ENCODE measurements at regions not wholly inside any gene's neighbourhood (a gene's known extent, or its start where the extent isn't known, plus 50 kb on each side); places are given as distances from the start of the nearest gene placed in this dataset.
A peak's percentile ranks its signal among the peaks of the same experiment; 100 is the strongest.
"Not testable (repeated sequence)": the region's sequence is repeated elsewhere in the genome, so short reads cannot be mapped to it uniquely, and the experiment has no call there.

DNA sequence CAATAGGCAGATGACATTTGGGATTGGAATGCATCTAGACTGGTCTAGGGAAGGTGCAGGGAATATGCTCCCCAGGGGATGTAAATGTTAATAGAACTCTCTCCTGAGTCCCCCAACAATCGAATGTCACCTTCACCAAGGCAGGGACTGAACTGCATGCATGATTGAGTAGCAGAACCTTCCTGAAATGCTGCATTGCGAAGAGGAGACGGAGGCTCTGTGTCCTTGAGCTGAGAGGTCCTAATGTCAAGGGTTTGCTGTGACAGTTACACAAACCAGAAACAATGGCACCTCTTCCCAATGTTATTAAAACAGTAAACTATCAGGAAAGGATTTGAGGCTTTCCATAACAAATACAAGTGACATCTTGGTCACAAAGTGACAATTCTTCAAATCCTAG, 117.5 kb upstream of the SFSWAP start:
- DNase-seq (no peak), ATAC-seq (no peak)
- Mint-ChIP-seq H3K4me3 (no peak overlapping the region), H3K4me1 (peaks cover 11% of the 10 kb centered on the region), H3K9me3 (ENCODE audit: low read depth) (no peaks in the 10 kb centered on the region), H3K36me3 (ENCODE audit: low read depth) (no peaks in the 10 kb centered on the region), H3K27ac (no peak overlapping the region), H3K27me3 (no peaks in the 10 kb centered on the region)
- ChIA-PET CTCF (interaction anchor here (0.7 kb wide), 1 partner anchor 17 kb away, joined by 4 read pairs; no protein-coding TSS in a partner anchor), POLR2A (no interaction called here)
- intact Hi-C loops (cut with DNase I, micrococcal nuclease), result no loop called here

DNA sequence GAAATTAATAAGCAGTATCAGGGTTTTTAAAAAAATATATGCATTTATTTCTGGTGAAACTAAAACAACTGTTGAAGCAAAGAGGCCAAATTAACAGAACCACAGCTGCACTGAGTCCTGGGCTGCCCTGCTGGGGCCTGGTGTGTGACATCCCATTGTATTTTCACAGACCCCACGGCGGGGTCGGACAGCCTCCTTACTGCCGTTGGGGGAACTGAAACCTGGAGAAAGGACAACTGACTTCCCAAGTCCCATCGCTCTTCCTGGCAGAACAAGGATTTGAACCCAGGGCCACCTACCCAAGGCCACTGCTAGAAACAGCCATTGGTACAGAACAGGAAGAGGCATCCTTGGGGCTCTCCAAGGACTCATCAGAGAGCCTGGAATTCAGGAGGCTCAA, 114.8 kb upstream of the SFSWAP start:
- ATAC-seq (no peak), DNase-seq (no peak)
- Mint-ChIP-seq H3K27me3 (no peaks in the 10 kb centered on the region), H3K27ac (no peak overlapping the region), H3K4me1 (peaks cover 11% of the 10 kb centered on the region), H3K9me3 (ENCODE audit: low read depth) (no peaks in the 10 kb centered on the region), H3K4me3 (no peak overlapping the region), H3K36me3 (ENCODE audit: low read depth) (no peaks in the 10 kb centered on the region)
- intact Hi-C loops (cut with DNase I, micrococcal nuclease), result no loop called here
- POLR2A ChIA-PET, result no interaction called here
- CTCF ChIA-PET, result interaction anchor here (0.7 kb wide), 1 partner anchor 240 kb away, joined by 3 read pairs; no protein-coding TSS in a partner anchor

DNA sequence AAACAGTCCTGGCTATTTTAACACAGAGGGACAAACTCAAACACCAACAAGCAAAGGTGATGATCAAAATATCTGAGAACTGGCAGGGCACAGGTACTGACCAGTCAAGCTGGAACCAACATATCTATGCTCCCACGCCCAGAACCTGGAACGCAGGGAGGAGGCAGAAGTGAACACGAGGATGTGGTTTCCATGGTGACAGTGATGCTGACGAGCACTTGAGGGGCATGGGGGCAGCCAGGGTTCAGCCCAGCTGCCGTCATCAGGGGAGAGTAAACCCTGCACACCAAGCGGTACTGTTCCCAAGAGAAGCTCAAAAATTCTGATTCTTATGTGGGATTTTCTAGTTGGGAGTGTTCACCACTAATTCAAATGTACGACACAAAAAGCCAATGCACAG, 113.6 kb upstream of the SFSWAP start:
- no peak for ATAC-seq
- CTCF ChIA-PET, result no interaction called here
- H3K36me3 Mint-ChIP-seq (ENCODE audit: low read depth), result no peaks in the 10 kb centered on the region

DNA sequence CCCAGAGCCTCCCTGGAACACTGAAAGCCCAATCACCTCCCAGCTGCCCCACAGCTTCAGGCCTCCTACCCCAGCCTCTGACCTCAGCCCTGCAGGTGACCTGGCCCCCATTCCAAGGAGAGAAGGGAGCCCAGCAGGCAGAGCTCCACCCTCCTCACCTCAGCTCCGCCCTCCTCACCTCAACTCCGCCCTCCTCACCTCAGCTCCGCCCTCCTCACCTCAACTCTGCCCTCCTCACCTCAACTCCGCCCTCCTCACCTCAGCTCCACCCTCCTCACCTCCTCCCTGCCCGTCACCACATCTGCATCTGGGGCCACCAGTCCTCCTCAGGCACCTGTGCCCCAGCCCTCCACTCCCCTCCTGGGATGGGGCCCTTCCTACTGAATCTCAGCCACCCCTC, 112.2 kb upstream of the SFSWAP start:
- Mint-ChIP-seq H3K4me3 (no peak overlapping the region), H3K27me3 (no peaks in the 10 kb centered on the region), H3K27ac (no peak overlapping the region), H3K36me3 (ENCODE audit: low read depth) (no peaks in the 10 kb centered on the region), H3K9me3 (ENCODE audit: low read depth) (no peaks in the 10 kb centered on the region), H3K4me1 (peaks cover 13% of the 10 kb centered on the region)
- ChIA-PET POLR2A (no interaction called here), CTCF (no interaction called here)
- intact Hi-C loops (cut with DNase I, micrococcal nuclease), result no loop called here
- ATAC-seq (no peak), DNase-seq (peak; percentile 27)

More for the DNA sequence above, 113.6 kb upstream of the SFSWAP start:
- intact Hi-C loops (cut with DNase I, micrococcal nuclease), result no loop called here
- no peak overlapping the region for H3K4me3 Mint-ChIP-seq
- DNase-seq, result no peak
- H3K27me3 Mint-ChIP-seq, result no peaks in the 10 kb centered on the region
- POLR2A ChIA-PET, result no interaction called here
- H3K27ac Mint-ChIP-seq, result no peak overlapping the region
- H3K4me1 Mint-ChIP-seq, result peaks cover 11% of the 10 kb centered on the region
- no peaks in the 10 kb centered on the region for H3K9me3 Mint-ChIP-seq (ENCODE audit: low read depth)

- no peak for DNase-seq
- no peak for ATAC-seq
- Mint-ChIP-seq H3K4me3 (no peak overlapping the region), H3K36me3 (ENCODE audit: low read depth) (no peaks in the 10 kb centered on the region), H3K9me3 (ENCODE audit: low read depth) (no peaks in the 10 kb centered on the region), H3K27me3 (no peaks in the 10 kb centered on the region), H3K4me1 (peaks cover 21% of the 10 kb centered on the region), H3K27ac (no peak overlapping the region)
- intact Hi-C loops (cut with DNase I, micrococcal nuclease), result loop anchor here in 1 of 2 experiments (10.0 kb wide), 1 partner anchor 725 kb away; the partner anchor contains the start of gene RAN
- CTCF ChIA-PET, result no interaction called here
- POLR2A ChIA-PET, result no interaction called here
Measured at GRCh38 chr12:131599190-131600159, 111.4 kb upstream of the SFSWAP start.

GRCh38 chr12:131600160-131600532, 110.7 kb upstream of the SFSWAP start:
- ATAC-seq (no peak), DNase-seq (no peak)
- H3K27me3 Mint-ChIP-seq, result no peaks in the 10 kb centered on the region
- CTCF ChIA-PET, result no interaction called here
- no peaks in the 10 kb centered on the region for H3K36me3 Mint-ChIP-seq (ENCODE audit: low read depth)
- H3K9me3 Mint-ChIP-seq (ENCODE audit: low read depth), result no peaks in the 10 kb centered on the region
- H3K4me1 Mint-ChIP-seq, result peaks cover 27% of the 10 kb centered on the region
- no peak overlapping the region for H3K4me3 Mint-ChIP-seq
- POLR2A ChIA-PET, result no interaction called here
- intact Hi-C loops (cut with DNase I, micrococcal nuclease), result loop anchor here in 1 of 2 experiments (10.0 kb wide), 1 partner anchor 725 kb away; the partner anchor contains the start of gene RAN
- no peak overlapping the region for H3K27ac Mint-ChIP-seq

- H3K4me1 Mint-ChIP-seq, result peaks cover 41% of the 10 kb centered on the region
- ATAC-seq; POLR2A ChIA-PET; DNase-seq; H3K27me3 Mint-ChIP-seq; H3K36me3 Mint-ChIP-seq (ENCODE audit: low read depth); H3K4me3 Mint-ChIP-seq; H3K9me3 Mint-ChIP-seq (ENCODE audit: low read depth); CTCF ChIA-PET; H3K27ac Mint-ChIP-seq: not testable (repeated sequence)
- intact Hi-C loops (cut with DNase I, micrococcal nuclease), result loop anchor here in 1 of 2 experiments (10.0 kb wide), 1 partner anchor 727 kb away; the partner anchor contains the start of gene RAN
Measured at GRCh38 chr12:131601499-131601898, 109.4 kb upstream of the SFSWAP start.

GRCh38 chr12:131603106-131603938, 107.6 kb upstream of the SFSWAP start:
- no peaks in the 10 kb centered on the region for H3K36me3 Mint-ChIP-seq (ENCODE audit: low read depth)
- no peak overlapping the region for H3K4me3 Mint-ChIP-seq
- ChIA-PET POLR2A (no interaction called here), CTCF (interaction anchor here (0.6 to 0.7 kb wide), 2 partner anchors 73 to 117 kb away, joined by 3 read pairs; no protein-coding TSS in a partner anchor)
- intact Hi-C loops (cut with DNase I, micrococcal nuclease), result loop anchor here in 1 of 2 experiments (10.0 kb wide), 1 partner anchor 729 kb away; the partner anchor contains the start of gene RAN
- H3K27me3 Mint-ChIP-seq, result no peaks in the 10 kb centered on the region
- peak; percentile 30 for DNase-seq
- no peaks in the 10 kb centered on the region for H3K9me3 Mint-ChIP-seq (ENCODE audit: low read depth)
- peaks cover 57% of the 10 kb centered on the region for H3K4me1 Mint-ChIP-seq
- no peak for ATAC-seq
- peak overlapping the region; percentile 39 for H3K27ac Mint-ChIP-seq

DNA sequence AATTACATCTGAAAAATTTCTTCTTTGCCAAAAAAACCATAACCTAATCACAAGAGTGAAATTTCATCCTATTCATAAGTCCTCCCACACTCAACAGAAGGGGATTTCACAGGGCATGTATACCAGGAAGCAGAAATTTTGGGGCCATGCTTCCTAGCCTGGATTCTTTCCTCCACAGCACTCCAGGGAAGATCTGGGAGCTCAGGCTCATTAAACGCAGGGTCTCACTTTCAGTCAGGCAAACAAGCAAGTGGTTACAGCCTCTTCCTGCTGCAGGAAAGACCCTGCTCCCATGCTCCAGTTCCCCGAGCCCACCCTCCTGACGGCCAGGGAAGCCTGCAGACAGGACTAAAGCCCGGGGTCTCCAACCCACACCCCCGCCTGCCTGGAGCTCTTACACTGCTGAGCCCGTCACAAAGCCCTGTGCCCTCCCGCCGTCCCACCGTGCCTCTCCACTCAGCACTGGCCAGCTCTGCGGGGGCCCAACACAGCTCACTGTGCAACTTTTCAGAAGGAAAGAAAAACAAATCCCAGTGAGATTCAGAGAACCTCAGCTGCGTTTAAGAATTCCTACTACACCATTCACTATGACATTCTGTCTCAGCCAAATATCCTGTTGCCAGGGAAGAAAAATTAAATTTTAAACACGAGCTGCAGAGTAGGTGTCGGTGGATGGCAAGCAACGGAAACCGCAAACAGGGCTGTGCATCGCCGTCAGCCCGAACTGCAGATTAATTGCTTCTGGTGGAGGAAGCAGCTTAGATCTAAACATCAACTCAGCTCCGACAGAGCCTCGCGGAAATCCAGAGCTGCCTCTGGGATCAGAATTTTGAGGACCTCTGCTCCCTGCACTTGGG, 106.7 kb upstream of the SFSWAP start:
- CTCF ChIA-PET, result interaction anchor here (0.6 to 0.7 kb wide), 3 partner anchors 73 to 118 kb away, joined by 3 read pairs; no protein-coding TSS in a partner anchor
- H3K36me3 Mint-ChIP-seq (ENCODE audit: low read depth), result no peaks in the 10 kb centered on the region
- ATAC-seq (peak; percentile 33), DNase-seq (peak; percentile 66)
- H3K4me3 Mint-ChIP-seq, result peak overlapping the region; percentile 36
- intact Hi-C loops (cut with DNase I, micrococcal nuclease), result loop anchor here in 1 of 2 experiments (10.0 kb wide), 1 partner anchor 729 kb away; the partner anchor contains the start of gene RAN
- H3K27ac Mint-ChIP-seq, result peak overlapping the region; percentile 39
- H3K9me3 Mint-ChIP-seq (ENCODE audit: low read depth), result no peaks in the 10 kb centered on the region
- H3K27me3 Mint-ChIP-seq, result no peaks in the 10 kb centered on the region
- POLR2A ChIA-PET, result interaction anchor here (0.7 kb wide), 1 partner anchor 106 kb away, joined by 3 read pairs; the partner anchor contains the start of gene SFSWAP
- peaks cover 60% of the 10 kb centered on the region for H3K4me1 Mint-ChIP-seq

DNA sequence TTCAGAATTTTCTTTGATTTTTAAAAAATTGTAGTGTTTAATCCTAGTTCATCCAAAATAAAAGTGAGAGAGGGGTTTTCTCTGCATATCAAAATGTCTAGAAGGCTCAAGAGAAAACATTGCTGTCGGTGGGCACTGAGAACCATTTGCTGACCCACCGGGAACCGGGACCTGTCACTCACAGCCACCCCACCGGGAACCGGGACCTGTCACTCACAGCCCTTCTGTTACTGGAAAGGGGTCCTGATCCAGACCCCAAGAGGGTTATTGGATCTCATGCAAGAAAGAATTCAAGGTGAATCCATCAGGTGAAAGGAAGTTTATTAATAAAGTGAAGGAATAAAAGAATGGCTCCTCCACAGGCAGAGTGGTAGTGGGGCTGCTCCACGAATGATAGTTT, 106.0 kb upstream of the SFSWAP start:
- Mint-ChIP-seq H3K4me3 (no peak overlapping the region), H3K9me3 (ENCODE audit: low read depth) (no peaks in the 10 kb centered on the region), H3K36me3 (ENCODE audit: low read depth) (no peaks in the 10 kb centered on the region), H3K4me1 (peaks cover 64% of the 10 kb centered on the region), H3K27me3 (no peaks in the 10 kb centered on the region), H3K27ac (no peak overlapping the region)
- ChIA-PET CTCF (interaction anchor here (0.6 kb wide), 1 partner anchor 72 kb away, joined by 3 read pairs; no protein-coding TSS in a partner anchor), POLR2A (interaction anchor here (0.7 kb wide), 1 partner anchor 106 kb away, joined by 3 read pairs; the partner anchor contains the start of gene SFSWAP)
- ATAC-seq (no peak), DNase-seq (no peak)
- intact Hi-C loops (cut with DNase I, micrococcal nuclease), result loop anchor here in 1 of 2 experiments (10.0 kb wide), 1 partner anchor 730 kb away; the partner anchor contains the start of gene RAN
